Heart left ventricle (tissue), 16 donors: ENCODE measurements at regions not wholly inside any gene's neighbourhood (a gene's known extent, or its start where the extent isn't known, plus 50 kb on each side); places are given as distances from the start of the nearest gene placed in this dataset.

Source experiments
- ATAC-seq, 4 donors: fragments of 200-7000 bp; cut with Tn5 transposase; one replicate each; pipeline ENCODE4 v1.9.1; 2020 to 2022; ENCODE audit warnings: moderate library complexity in 4 of 4, mild to moderate bottlenecking in 3 of 4, moderate number of reproducible peaks in 1 of 4
- DNase-seq, 5 donors: peaks; one replicate each; pipeline ENCODE4 v3.0.0-alpha.2; 2020
- H3K27ac ChIP-seq, 12 donors: fragments of 200-600 bp; sonication (generic) in 4 of 12; one replicate each; pipeline versions ENCODE4 v1.5.0 to v1.8.0; 2016 to 2022; ENCODE audit warnings: mild to moderate bottlenecking in 2 of 12
- H3K27me3 ChIP-seq, 9 donors: fragments of 200-600 bp; sonication (generic) in 2 of 9; one replicate each; pipeline versions ENCODE4 v1.5.1 to v1.8.0; 2016 to 2022; ENCODE audit warnings: mild to moderate bottlenecking in 3 of 9
- H3K36me3 ChIP-seq, 9 donors: fragments of 200-600 bp; sonication (generic) in 2 of 9; one replicate each; pipeline versions ENCODE4 v1.5.0 to v1.8.0; 2018 to 2022; ENCODE audit warnings: mild to moderate bottlenecking in 2 of 9
- H3K4me1 ChIP-seq, 12 donors: fragments of 200-600 bp; sonication (generic) in 4 of 12; one replicate each; pipeline versions ENCODE4 v1.5.0 to v1.8.0; 2016 to 2022; ENCODE audit warnings: mild to moderate bottlenecking in 3 of 12
- H3K4me3 ChIP-seq, 12 donors: fragments of 200-600 bp; sonication (generic) in 4 of 12; one replicate each; pipeline versions ENCODE4 v1.5.0 to v1.8.0; 2017 to 2022; ENCODE audit warnings: mild to moderate bottlenecking in 9 of 12, moderate library complexity in 4 of 12
- H3K9me3 ChIP-seq, 12 donors: fragments of 200-600 bp; sonication (generic) in 4 of 12; one replicate each; pipeline versions ENCODE4 v1.5.0 to v1.8.0; 2016 to 2022; ENCODE audit warnings: mild to moderate bottlenecking in 1 of 12
- POLR2A ChIP-seq, 2 donors: fragments of 450-650 bp; IDR thresholded peaks; one replicate each; pipeline ENCODE4 v1.6.1; 2017; ENCODE audit warnings: antibody characterized with exemption in 2 of 2, mild to moderate bottlenecking in 2 of 2, moderate library complexity in 2 of 2
- WGBS, 4 donors: extraction: QIAGEN DNeasy Blood & Tissue Kit in 2 of 4; methylation state at CpG; one replicate each; pipeline versions ENCODE4 v1.1.5 to v1.1.7; 2013 to 2018; 5-methylcytosine and 5-hydroxymethylcytosine counted together
- intact Hi-C, 10 donors: fragments of 100-400 bp; cut with DNase I; formaldehyde crosslinking; loops; one replicate each; pipeline versions ENCODE4 v1.11.1 to v1.14.2; 2022
- TF ChIP-seq, protein P1 (sequence below), 12 donors: fragments of 200-600 bp; sonication (generic) in 4 of 12; IDR thresholded peaks; one replicate each; pipeline versions ENCODE4 v1.5.0 to v1.8.0; 2018 to 2022; ENCODE audit warnings: antibody characterized with exemption in 12 of 12, mild to moderate bottlenecking in 5 of 12
- donor health status: ischemic (EF 13 %, LVEDD 7.1; RV severe dilation, severe dysfunction).
- donor health status: healthy with polysubstance abuse.
- donor health status: DM: no; HTN: yes; CAD: no.
- donor health status: DM: no; HTN: no; CAD: no.
- donor health status: ischemic (EF 25% LVEDD 6.9; RV normal size, moderate dysfunction).
- donor health status: ischemic (EF 25% LVEDD 5.7; RV mildly dilated, moderate dysfunction).
- donor health status: healthy.
- donor health status: DM: yes; HTN: yes; CAD: no.
- donor health status: ischemic (EF 35%, LVEDD 5.7; RV mildly dilated, moderate dysfunction).
- donor health status: nonischemic (EF 11% LVEDD 7.7; RV severe dilation, severe dysfunction).
- donor health status: DM: yes; HTN: yes; CAD: no.
- donor health status: PGD.
- donor health status: ischemic (EF 29% LVEDD 5.4; RV normal size, mild dysfunction).
- donor health status: nonischemic (EF 23%, LVEDD 6.1; RV moderate dilation, normal function).

DNA sequence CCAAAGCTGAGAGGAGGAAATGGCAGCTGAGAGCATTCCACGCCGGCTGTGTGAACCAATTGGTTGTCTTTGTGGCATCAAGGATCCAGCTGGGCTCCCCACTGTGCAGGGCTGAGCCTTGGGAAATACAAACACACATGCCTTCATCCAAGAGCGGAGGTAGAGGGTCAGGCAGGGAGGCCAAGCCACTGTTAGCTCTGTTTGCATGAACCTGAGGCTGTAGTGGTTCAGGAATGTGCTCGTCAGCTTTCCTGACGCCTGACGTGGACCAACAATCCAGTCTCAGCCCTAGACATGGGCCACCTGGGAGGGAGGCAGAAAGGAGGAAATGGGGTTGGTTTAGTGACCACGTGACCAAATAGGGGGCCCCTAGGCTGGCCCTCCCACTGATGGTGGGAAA is 276.9 kb downstream of the TLE3 start:
- Histone ChIP-seq H3K36me3 (no peaks in the 10 kb centered on the region), H3K4me1 (no peaks in the 10 kb centered on the region), H3K4me3 (no peak overlapping the region), H3K27ac (no peak overlapping the region), H3K27me3 (peaks cover 0 to 40% (median 0%) of the 10 kb centered on the region in 9 donors), H3K9me3 (no peaks in the 10 kb centered on the region)
- TF ChIP-seq, protein P1, sequence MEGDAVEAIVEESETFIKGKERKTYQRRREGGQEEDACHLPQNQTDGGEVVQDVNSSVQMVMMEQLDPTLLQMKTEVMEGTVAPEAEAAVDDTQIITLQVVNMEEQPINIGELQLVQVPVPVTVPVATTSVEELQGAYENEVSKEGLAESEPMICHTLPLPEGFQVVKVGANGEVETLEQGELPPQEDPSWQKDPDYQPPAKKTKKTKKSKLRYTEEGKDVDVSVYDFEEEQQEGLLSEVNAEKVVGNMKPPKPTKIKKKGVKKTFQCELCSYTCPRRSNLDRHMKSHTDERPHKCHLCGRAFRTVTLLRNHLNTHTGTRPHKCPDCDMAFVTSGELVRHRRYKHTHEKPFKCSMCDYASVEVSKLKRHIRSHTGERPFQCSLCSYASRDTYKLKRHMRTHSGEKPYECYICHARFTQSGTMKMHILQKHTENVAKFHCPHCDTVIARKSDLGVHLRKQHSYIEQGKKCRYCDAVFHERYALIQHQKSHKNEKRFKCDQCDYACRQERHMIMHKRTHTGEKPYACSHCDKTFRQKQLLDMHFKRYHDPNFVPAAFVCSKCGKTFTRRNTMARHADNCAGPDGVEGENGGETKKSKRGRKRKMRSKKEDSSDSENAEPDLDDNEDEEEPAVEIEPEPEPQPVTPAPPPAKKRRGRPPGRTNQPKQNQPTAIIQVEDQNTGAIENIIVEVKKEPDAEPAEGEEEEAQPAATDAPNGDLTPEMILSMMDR (IDR thresholded peaks at IDR 0.05): no peak
- no peak for TF ChIP-seq POLR2A (IDR thresholded peaks at IDR 0.05)
- DNase-seq (no peak), ATAC-seq (no peak)
- 32 to 56% (median 42%) methylated on average over 7 of the region's 7 CpGs for WGBS, 4 donors
- intact Hi-C loops: no loop called here

DNA sequence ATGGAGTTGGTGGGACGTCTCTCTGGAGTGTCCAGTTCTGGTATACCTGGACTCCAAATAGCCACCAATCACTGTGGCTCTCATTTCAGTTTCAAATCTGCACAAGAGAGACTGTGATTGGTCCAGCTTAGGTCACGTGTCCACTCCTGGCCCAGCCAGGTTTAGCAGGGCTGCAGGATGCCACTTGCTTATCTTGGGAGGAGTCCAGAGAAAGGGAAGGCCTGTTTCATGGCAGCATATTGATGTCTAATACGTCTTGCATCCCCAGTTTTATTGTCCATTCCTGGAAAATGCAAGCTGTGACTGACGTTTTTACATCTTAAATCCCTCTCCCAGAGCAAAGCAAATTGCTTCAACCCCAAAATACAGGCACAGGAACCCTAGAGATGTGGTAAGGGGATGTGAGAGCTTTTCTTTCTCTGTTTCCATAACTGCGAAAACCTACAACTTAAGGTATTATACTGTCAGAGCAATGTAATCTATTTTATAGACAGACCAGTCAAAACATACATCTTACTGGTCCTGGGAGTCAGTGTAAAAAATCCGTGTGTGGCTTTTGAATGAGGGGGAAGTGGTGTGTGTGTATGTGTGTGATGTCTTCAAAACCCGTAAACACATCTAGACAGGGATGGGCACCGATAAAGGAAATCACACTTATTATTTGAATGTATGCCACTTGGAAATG is 274.4 kb downstream of the TLE3 start:
- Histone ChIP-seq H3K9me3 (no peaks in the 10 kb centered on the region), H3K27ac (no peak overlapping the region), H3K4me1 (no peaks in the 10 kb centered on the region), H3K4me3 (no peak overlapping the region), H3K27me3 (peaks cover 0 to 40% (median 7%) of the 10 kb centered on the region in 9 donors), H3K36me3 (no peaks in the 10 kb centered on the region)
- ATAC-seq: no peak
- TF ChIP-seq, protein P1 (IDR thresholded peaks at IDR 0.05): no peak
- TF ChIP-seq POLR2A (IDR thresholded peaks at IDR 0.05): no peak
- 54 to 64% (median 58%) methylated on average over 8 of the region's 8 CpGs for WGBS, 4 donors
- intact Hi-C loops: no loop called here
- no peak for DNase-seq

DNA sequence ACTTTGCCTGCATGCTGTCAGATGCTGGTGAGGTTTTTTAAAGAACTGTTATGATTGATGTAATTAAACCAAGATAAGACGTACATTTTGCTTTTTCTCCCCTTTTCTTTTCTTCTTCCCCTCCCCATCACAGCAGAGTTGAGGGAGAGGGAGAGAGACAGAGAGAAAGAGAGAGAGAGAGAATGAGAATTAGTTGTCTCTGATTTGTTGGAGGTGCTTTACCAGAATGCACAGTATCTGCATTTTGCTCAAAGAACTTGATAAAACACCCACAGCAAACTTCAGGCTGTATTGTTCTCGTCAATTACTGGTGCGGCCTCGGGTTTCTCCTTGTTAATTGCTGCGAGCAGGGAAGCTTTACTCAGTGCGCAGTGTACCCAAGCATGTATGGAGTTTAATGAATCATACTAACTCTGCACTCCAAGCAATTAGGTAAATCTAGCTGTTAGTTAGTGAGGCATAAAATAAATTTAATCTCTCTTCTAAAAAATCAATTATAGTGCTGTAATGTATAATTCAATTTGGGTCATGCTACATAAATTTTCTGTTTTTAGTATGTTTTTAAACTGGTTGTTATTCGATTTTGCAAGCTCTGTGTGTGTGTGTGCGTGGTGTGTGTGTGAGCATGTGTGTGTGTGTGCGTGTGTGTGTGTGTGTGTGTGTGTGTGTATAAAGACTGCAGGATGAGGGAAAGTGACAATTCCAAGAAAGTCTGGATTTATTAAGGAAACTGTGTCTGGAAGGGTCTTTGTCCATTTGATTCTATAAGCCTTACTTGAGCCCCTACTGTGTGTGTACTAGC is 273.4 kb downstream of the TLE3 start:
- H3K27ac ChIP-seq: no peak overlapping the region
- peaks cover 0 to 40% (median 5%) of the 10 kb centered on the region in 9 donors for H3K27me3 ChIP-seq
- no peak for TF ChIP-seq POLR2A (IDR thresholded peaks at IDR 0.05)
- TF ChIP-seq, protein P1 (IDR thresholded peaks at IDR 0.05): no peak
- H3K4me3 ChIP-seq: no peak overlapping the region
- ATAC-seq (no peak), DNase-seq (no peak)
- 69 to 77% (median 72%) methylated on average over 9 of the region's 9 CpGs for whole genome bisulfite sequencing, 4 donors
- H3K36me3 ChIP-seq: no peaks in the 10 kb centered on the region
- intact Hi-C loops: no loop called here
- H3K4me1 ChIP-seq: no peaks in the 10 kb centered on the region
- H3K9me3 ChIP-seq: no peaks in the 10 kb centered on the region

DNA sequence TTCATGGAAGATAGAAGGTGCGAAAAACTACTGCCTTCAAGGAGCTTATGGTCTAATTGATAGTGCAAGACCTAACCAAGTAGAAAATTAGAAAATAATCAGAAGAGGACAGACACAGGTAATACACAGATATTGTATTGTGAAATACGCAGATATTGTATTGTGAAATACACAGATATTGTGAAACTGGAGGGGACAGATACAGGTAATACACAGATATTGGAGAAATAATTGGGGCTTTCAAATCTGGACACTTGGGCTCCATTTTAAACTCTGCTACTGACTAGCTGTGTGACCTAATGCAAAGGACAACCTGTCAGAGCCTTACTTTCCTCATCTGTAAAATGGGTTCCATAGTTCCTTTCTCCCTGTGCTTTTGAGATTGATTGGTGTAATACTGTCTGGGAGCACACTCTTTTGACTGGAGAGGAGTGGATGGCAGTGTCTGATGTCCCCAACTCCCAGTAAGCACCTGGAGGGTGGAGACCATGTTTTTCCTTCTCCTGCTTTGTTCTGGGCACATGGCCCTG is 272.8 kb downstream of the TLE3 start:
- ATAC-seq (no peak), DNase-seq (no peak)
- no peaks in the 10 kb centered on the region for H3K36me3 ChIP-seq
- peaks cover 0 to 34% (median 0%) of the 10 kb centered on the region in 9 donors for H3K27me3 ChIP-seq
- no peak overlapping the region for H3K27ac ChIP-seq
- 92 to 98% (median 93%) methylated on average over 2 of the region's 2 CpGs for WGBS, 4 donors
- H3K4me3 ChIP-seq: no peak overlapping the region
- no peaks in the 10 kb centered on the region for H3K9me3 ChIP-seq
- intact Hi-C loops: no loop called here
- no peaks in the 10 kb centered on the region for H3K4me1 ChIP-seq
- TF ChIP-seq, protein P1 (IDR thresholded peaks at IDR 0.05): no peak
- no peak for TF ChIP-seq POLR2A (IDR thresholded peaks at IDR 0.05)
